GM12865 (cell line): ENCODE measurements at regions not wholly inside any gene's neighbourhood (a gene's known extent, or its start where the extent isn't known, plus 50 kb on each side); places are given as distances from the start of the nearest gene placed in this dataset.
"Not testable (repeated sequence)": the region's sequence is repeated elsewhere in the genome, so short reads cannot be mapped to it uniquely, and the experiment has no call there.

ENCODE experiments used
- DNase-seq: peaks from one replicate; pipeline ENCODE4 v3.0.0; 2010; ENCODE audit warnings: low read depth
- H3K4me3 ChIP-seq: 2 replicates; pipeline ENCODE4 v1.5.1; 2011; ENCODE audit warnings: mild to moderate bottlenecking, low read depth, low read length, control low read depth
- CTCF ChIP-seq: IDR thresholded peaks from 2 replicates; pipeline ENCODE4 v1.5.1; 2011; ENCODE audit warnings: low read length, control low read depth, low read depth, inconsistent platforms; ENCODE audit not compliant: insufficient read depth; ENCODE audit errors: missing control alignments

DNA sequence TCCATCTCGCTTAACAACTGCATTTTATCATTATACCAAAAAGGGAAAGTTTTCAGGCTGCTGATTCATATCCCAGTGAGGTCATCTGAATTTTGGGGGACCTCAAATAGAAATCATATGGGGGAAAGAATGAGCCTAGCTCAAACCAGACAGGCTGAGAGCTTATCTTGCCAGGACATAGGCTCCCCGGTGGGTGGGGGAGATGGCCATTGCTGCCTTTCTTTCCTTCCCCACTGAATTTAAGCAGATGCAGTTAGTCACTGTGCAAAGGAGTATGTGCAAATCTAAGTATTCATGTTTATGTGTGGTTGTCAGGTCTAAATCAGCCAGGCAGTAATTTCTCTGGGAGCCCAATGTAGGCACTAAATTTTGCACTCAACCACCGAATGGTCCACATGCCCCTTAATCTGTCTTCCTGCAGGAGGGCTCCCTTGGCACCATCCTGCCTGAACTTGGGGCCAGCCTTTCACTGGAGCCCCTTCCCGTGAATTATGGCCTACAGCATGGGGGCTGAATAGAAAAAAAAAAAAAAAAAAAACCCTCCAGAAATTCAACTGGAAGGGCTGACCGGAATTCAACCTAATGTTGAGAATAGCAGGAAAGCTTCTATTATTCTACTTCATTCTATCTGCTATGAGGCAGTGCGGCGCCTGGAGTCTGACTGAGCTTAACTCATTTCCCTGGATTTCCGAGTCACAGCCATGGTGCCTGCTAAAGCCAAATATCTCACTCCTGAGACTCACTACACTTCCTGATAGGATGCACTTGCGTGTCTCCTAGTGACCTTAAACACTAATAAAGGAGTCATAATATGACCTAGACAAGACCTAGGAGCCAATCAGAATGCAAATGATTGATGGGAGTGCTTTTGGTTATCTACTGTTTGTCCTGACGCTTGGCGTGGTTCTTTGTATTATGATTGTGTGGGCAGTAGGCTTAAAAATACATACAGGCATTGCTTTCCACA is 161.5 kb upstream of the HEY2 start:
- no peak for TF ChIP-seq CTCF
- no peak overlapping the region for H3K4me3 ChIP-seq
- no peak for DNase-seq

GRCh38 chr6:125591796-125592195 is 157.6 kb upstream of the HEY2 start:
- H3K4me3 ChIP-seq, DNase-seq: not testable (repeated sequence)

DNA sequence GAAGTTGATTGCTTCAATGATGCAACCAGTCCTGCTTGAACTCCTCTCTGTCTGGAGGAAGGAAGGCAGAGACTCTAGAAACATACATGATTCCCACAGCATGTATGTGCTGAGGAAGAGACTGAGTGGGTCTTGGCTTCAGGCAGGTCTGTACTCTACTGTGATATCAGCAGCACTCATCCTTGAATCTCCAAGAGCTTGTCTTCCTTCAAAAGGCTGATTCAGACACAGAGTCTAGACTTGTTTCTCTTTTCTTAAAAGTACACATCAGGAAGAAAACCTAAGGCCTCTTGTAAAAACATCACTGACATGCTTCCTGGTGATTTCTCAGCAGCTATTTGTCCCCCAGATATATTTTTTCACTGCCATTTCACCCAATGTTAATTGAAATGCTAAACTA is 155.7 kb upstream of the HEY2 start:
- no peak overlapping the region for H3K4me3 ChIP-seq
- DNase-seq: no peak
- no peak for TF ChIP-seq CTCF

DNA sequence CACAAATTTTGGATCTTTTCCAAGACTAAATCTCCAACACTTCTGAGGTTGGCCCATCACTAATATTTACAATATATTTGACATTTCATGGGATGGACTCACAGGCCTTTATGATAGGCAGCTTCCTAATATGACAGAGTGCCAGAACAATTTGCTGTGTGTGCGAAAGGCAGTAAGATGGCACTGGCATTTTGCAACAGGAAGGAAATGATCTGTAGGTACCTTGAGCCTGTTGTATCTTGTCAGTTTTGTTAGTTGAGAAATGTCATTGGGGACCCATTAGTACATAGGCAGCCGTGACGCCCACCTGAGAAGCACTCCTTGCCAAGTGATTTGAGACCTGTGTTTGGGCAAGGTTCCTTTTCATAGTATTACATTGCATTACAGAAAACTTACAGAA is 153.4 kb upstream of the HEY2 start:
- TF ChIP-seq CTCF: no peak
- DNase-seq: no peak
- no peak overlapping the region for H3K4me3 ChIP-seq

GRCh38 chr6:125597411-125598253 is 151.8 kb upstream of the HEY2 start:
- peak; percentile 11 for DNase-seq
- H3K4me3 ChIP-seq: no peak overlapping the region
- TF ChIP-seq CTCF: no peak

GRCh38 chr6:125598422-125598821 is 151.0 kb upstream of the HEY2 start:
- H3K4me3 ChIP-seq: no peak overlapping the region
- TF ChIP-seq CTCF: no peak
- DNase-seq: no peak

DNA sequence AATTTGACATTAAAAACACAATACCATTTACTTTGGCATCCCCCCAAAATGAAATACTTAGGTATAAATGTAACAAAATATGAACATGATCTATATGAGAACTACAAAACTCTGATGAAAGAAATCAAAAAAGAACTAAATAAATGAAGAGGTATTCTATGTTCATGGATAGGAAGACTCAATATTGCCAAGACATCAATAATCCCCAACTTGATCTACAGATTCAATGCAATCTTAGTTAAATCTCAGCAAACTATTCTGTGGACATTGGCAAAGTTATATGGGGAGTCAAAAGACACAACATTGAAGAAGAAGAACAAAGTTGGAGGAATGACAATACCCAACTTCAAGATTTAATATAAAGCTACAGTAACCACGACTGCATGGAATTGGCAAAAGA is 145.2 kb upstream of the HEY2 start:
- DNase-seq: no peak
- TF ChIP-seq CTCF: no peak

More for the DNA sequence above, 145.2 kb upstream of the HEY2 start:
- H3K4me3 ChIP-seq: no peak overlapping the region
